Mammary epithelial cell (primary cell): ENCODE measurements at regions not wholly inside any gene's neighbourhood (a gene's known extent, or its start where the extent isn't known, plus 50 kb on each side); places are given as distances from the start of the nearest gene placed in this dataset.

ENCODE experiments used
- EZH2 ChIP-seq: IDR thresholded peaks from 2 replicates; pipeline ENCODE4 v1.6.1; 2012; ENCODE audit warnings: low read length, inconsistent platforms, borderline replicate concordance
- TF ChIP-seq, protein P1 (sequence below), 2 donors: IDR thresholded peaks in 1 of 2; conservative IDR thresholded peaks in 1 of 2; 2 replicates each; pipeline ENCODE4 v1.5.1; 2011 to 2012; ENCODE audit warnings: inconsistent platforms in 2 of 2, low read length in 2 of 2, mild to moderate bottlenecking in 2 of 2, control low read depth in 1 of 2, low read depth in 1 of 2; ENCODE audit not compliant: insufficient read depth in 1 of 2; ENCODE audit errors: extremely low read depth in 1 of 2

DNA sequence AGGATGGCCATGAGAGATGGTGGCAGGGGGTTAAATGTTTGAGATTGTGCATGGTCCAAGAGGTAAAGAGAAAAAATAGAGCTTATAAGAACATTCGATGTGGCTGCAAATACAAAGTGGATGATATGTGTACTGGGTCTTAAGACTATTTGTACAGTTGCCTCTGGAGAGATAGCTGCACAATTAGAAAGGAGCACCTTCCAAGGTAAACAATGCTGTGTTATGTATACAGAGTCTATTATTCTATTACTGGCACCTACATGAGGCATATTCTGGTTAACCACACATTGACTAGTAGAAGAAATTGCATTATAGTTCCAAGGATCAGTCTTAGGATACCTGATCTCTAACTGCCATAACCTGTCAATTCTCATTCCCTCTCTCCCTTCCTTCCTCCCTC, 238.0 kb upstream of the FOXN3 start:
- TF ChIP-seq, protein P1, sequence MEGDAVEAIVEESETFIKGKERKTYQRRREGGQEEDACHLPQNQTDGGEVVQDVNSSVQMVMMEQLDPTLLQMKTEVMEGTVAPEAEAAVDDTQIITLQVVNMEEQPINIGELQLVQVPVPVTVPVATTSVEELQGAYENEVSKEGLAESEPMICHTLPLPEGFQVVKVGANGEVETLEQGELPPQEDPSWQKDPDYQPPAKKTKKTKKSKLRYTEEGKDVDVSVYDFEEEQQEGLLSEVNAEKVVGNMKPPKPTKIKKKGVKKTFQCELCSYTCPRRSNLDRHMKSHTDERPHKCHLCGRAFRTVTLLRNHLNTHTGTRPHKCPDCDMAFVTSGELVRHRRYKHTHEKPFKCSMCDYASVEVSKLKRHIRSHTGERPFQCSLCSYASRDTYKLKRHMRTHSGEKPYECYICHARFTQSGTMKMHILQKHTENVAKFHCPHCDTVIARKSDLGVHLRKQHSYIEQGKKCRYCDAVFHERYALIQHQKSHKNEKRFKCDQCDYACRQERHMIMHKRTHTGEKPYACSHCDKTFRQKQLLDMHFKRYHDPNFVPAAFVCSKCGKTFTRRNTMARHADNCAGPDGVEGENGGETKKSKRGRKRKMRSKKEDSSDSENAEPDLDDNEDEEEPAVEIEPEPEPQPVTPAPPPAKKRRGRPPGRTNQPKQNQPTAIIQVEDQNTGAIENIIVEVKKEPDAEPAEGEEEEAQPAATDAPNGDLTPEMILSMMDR (conservative IDR thresholded peaks at IDR 0.05 in 1 of 2, IDR thresholded peaks at IDR 0.05 in 1 of 2; ENCODE audit: extremely low read depth in 1 of 2, insufficient read depth in 1 of 2, low read depth in 1 of 2, low read length in 2 of 2), result no peak
- TF ChIP-seq EZH2, result no peak
